Keratinocyte (primary cell): ENCODE measurements at regions not wholly inside any gene's neighbourhood (a gene's known extent, or its start where the extent isn't known, plus 50 kb on each side); places are given as distances from the start of the nearest gene placed in this dataset.

Source experiments
- DNase-seq: peaks from one replicate; pipeline ENCODE4 v3.0.0-alpha.2; 2011; ENCODE audit warnings: low read depth, missing footprints, low spot score
- FAIRE-seq: peaks from 2 replicates; lab custom pipeline; 2011; peaks lifted over from hg19 to GRCh38; lab: Jason Lieb, UNC
- H2AFZ ChIP-seq: 2 replicates; pipeline ENCODE4 v1.6.0; 2012; ENCODE audit warnings: low read length, control low read depth, inconsistent platforms; ENCODE audit not compliant: control insufficient read depth
- H3K27ac ChIP-seq: 2 replicates; pipeline ENCODE4 v1.5.1; 2011; ENCODE audit warnings: low read length; ENCODE audit not compliant: control insufficient read depth, insufficient read depth
- H3K27me3 ChIP-seq: 3 replicates; pipeline ENCODE4 v1.6.0; 2011; ENCODE audit warnings: low read length; ENCODE audit not compliant: control insufficient read depth, insufficient read depth; ENCODE audit errors: extremely low read depth
- H3K36me3 ChIP-seq, 2 experiments: 2 replicates in 1 of 2; 3 replicates in 1 of 2; pipeline ENCODE4 v1.5.1; 2011; ENCODE audit warnings: low read length in 2 of 2, mild to moderate bottlenecking in 1 of 2; ENCODE audit not compliant: control insufficient read depth in 2 of 2, insufficient read depth in 2 of 2; ENCODE audit errors: extremely low read depth in 1 of 2
- H3K4me1 ChIP-seq: 3 replicates; pipeline ENCODE4 v1.5.1; 2011; ENCODE audit warnings: low read length; ENCODE audit not compliant: control insufficient read depth, insufficient read depth; ENCODE audit errors: extremely low read depth
- H3K4me2 ChIP-seq: 3 replicates; pipeline ENCODE4 v1.6.0; 2011; ENCODE audit warnings: low read depth, low read length; ENCODE audit not compliant: control insufficient read depth, insufficient read depth; ENCODE audit errors: extremely low read depth
- H3K4me3 ChIP-seq, 3 experiments: fragments of 200-600 bp in 1 of 3; sonication (generic) in 1 of 3; 2 replicates in 2 of 3; 3 replicates in 1 of 3; pipeline ENCODE4 v1.5.1; 2011 to 2016; ENCODE audit warnings: low read length in 3 of 3, mild to moderate bottlenecking in 3 of 3, control low read depth in 2 of 3, inconsistent platforms in 1 of 3, low read depth in 1 of 3, mixed read lengths in 1 of 3, mixed run types in 1 of 3, moderate library complexity in 1 of 3; ENCODE audit not compliant: control insufficient read depth in 2 of 3, insufficient read depth in 2 of 3; ENCODE audit errors: extremely low read depth in 1 of 3
- H3K79me2 ChIP-seq: 2 replicates; pipeline ENCODE4 v1.6.0; 2012; ENCODE audit warnings: low read length; ENCODE audit not compliant: control insufficient read depth, insufficient read depth
- H3K9ac ChIP-seq: 3 replicates; pipeline ENCODE4 v1.6.0; 2011; ENCODE audit warnings: low read length; ENCODE audit not compliant: control insufficient read depth, insufficient read depth; ENCODE audit errors: extremely low read depth
- H3K9me1 ChIP-seq: 3 replicates; pipeline ENCODE4 v1.6.0; 2011; ENCODE audit warnings: low read length; ENCODE audit not compliant: control insufficient read depth, insufficient read depth; ENCODE audit errors: extremely low read depth
- H3K9me3 ChIP-seq: 2 replicates; pipeline ENCODE4 v1.5.1; 2012; ENCODE audit warnings: low read depth, low read length; ENCODE audit not compliant: control insufficient read depth
- H4K20me1 ChIP-seq: 3 replicates; pipeline ENCODE4 v1.6.0; 2011; ENCODE audit warnings: low read length; ENCODE audit not compliant: control insufficient read depth, insufficient read depth; ENCODE audit errors: extremely low read depth
- EZH2 ChIP-seq: IDR thresholded peaks from one replicate; pipeline ENCODE4 v1.6.1; 2012; ENCODE audit warnings: inconsistent platforms, mild to moderate bottlenecking, low read length, moderate library complexity
- dilution Hi-C: fragments of 300-500 bp; cut with MboI; formaldehyde crosslinking; loops from one replicate; pipeline ENCODE4 v1.7.0; 2020; ENCODE audit warnings: low sequenced_read_pairs; ENCODE audit not compliant: extremely low pct_ligation_motif_present
- TF ChIP-seq, protein P1 (sequence below), 3 experiments: IDR thresholded peaks in 1 of 3; conservative IDR thresholded peaks in 1 of 3; optimal IDR thresholded peaks in 1 of 3; 2 replicates in 2 of 3; 3 replicates in 1 of 3; pipeline versions ENCODE3 to v1.5.1; 2011; ENCODE audit warnings: low read length in 3 of 3, mild to moderate bottlenecking in 3 of 3, moderate library complexity in 2 of 3, control low read depth in 1 of 3, inconsistent platforms in 1 of 3; ENCODE audit not compliant: insufficient read depth in 2 of 3; ENCODE audit errors: extremely low read depth in 1 of 3

DNA sequence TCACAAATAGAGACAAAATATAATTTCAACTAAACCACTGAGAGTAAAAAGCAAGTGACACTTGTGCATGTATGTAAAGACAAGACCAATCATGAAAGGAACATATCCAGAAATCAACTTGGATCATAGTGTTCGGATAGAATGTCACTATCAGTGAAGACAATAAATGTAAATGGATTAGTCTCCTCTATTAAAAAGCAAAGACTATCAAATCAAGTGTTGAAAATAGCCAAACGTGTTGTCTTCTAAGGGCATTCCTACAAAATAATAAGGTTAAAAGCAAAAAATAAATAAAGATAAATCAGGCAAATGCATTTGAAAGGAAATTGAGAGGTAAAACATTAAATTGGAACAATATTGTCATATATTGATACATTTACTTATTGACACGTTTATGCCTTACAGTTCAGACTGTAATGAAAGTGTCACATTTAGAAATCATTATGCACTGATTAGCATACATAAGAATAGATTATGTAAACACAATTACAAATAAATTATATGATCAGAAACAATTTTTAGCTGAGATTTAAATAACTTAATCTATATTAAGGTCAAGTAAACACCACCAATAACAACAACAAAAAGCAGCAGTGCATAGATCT lies 1100.1 kb downstream of the BRD1 start:
- peaks cover 7% of the 10 kb centered on the region for H3K9me3 ChIP-seq

DNA sequence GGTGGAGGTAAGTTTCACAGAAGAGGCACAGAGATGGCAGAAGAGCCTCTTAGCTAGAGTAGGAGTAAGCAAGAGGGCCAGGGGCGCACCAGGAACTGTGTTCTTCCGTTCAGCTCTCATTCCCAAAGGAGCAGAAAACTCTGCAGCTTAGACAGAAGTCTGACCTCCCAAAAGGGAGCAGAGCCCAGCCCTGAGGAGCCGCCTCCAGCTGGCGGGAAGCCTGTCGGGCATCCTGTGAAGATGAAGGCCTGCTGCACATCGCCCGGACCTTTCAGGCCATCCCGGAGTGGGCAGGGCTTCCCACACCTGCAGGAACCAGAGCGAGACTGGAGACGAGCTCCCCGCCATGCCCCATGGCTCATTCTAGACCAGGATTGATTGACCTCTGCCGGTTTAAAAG lies 1102.8 kb downstream of the BRD1 start:
- FAIRE-seq: no peak

More for the DNA sequence above, 1100.1 kb downstream of the BRD1 start:
- Histone ChIP-seq H3K4me1 (no peaks in the 10 kb centered on the region), H3K4me3 (no peak overlapping the region), H3K27me3 (no peaks in the 10 kb centered on the region), H3K27ac (no peak overlapping the region), H3K79me2 (no peaks in the 10 kb centered on the region), H3K9me1 (no peaks in the 10 kb centered on the region), H3K4me2 (no peak overlapping the region), H3K9ac (no peak overlapping the region), H2AFZ (no peak overlapping the region), H3K36me3 (no peaks in the 10 kb centered on the region), H4K20me1 (no peaks in the 10 kb centered on the region)
- DNase-seq (no peak), FAIRE-seq (no peak)
- dilution Hi-C loops: no loop called here
- TF ChIP-seq EZH2: no peak
- TF ChIP-seq, protein P1, sequence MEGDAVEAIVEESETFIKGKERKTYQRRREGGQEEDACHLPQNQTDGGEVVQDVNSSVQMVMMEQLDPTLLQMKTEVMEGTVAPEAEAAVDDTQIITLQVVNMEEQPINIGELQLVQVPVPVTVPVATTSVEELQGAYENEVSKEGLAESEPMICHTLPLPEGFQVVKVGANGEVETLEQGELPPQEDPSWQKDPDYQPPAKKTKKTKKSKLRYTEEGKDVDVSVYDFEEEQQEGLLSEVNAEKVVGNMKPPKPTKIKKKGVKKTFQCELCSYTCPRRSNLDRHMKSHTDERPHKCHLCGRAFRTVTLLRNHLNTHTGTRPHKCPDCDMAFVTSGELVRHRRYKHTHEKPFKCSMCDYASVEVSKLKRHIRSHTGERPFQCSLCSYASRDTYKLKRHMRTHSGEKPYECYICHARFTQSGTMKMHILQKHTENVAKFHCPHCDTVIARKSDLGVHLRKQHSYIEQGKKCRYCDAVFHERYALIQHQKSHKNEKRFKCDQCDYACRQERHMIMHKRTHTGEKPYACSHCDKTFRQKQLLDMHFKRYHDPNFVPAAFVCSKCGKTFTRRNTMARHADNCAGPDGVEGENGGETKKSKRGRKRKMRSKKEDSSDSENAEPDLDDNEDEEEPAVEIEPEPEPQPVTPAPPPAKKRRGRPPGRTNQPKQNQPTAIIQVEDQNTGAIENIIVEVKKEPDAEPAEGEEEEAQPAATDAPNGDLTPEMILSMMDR (optimal IDR thresholded peaks at IDR 0.05 in 1 of 3, IDR thresholded peaks at IDR 0.05 in 1 of 3, conservative IDR thresholded peaks at IDR 0.05 in 1 of 3; ENCODE audit: extremely low read depth in 1 of 3, insufficient read depth in 2 of 3, low read length in 3 of 3): no peak

More for the DNA sequence above, 1102.8 kb downstream of the BRD1 start:
- dilution Hi-C loops: no loop called here
- no peaks in the 10 kb centered on the region for H3K79me2 ChIP-seq
- no peak overlapping the region for H2AFZ ChIP-seq
- no peaks in the 10 kb centered on the region for H3K9me1 ChIP-seq
- H4K20me1 ChIP-seq: no peaks in the 10 kb centered on the region
- no peaks in the 10 kb centered on the region for H3K36me3 ChIP-seq
- H3K9ac ChIP-seq: no peak overlapping the region
- no peak for DNase-seq
- TF ChIP-seq, protein P1 (optimal IDR thresholded peaks at IDR 0.05 in 1 of 3, IDR thresholded peaks at IDR 0.05 in 1 of 3, conservative IDR thresholded peaks at IDR 0.05 in 1 of 3; ENCODE audit: extremely low read depth in 1 of 3, insufficient read depth in 2 of 3, low read length in 3 of 3): no peak
- TF ChIP-seq EZH2: no peak
- no peak overlapping the region for H3K4me2 ChIP-seq
- no peak overlapping the region for H3K27ac ChIP-seq
- H3K27me3 ChIP-seq: no peaks in the 10 kb centered on the region
- H3K4me3 ChIP-seq: no peak overlapping the region
- H3K4me1 ChIP-seq: no peaks in the 10 kb centered on the region
- H3K9me3 ChIP-seq: peaks cover 14% of the 10 kb centered on the region
